Kidney epithelial cell (primary cell): ENCODE measurements at regions not wholly inside any gene's neighbourhood (a gene's known extent, or its start where the extent isn't known, plus 50 kb on each side); places are given as distances from the start of the nearest gene placed in this dataset.

Experiments used
- DNase-seq: peaks from one replicate; pipeline ENCODE4 v3.0.0-alpha.2; 2010; ENCODE audit warnings: low read depth
- H3K27me3 ChIP-seq: 2 replicates; pipeline ENCODE4 v1.6.0; 2011; ENCODE audit warnings: low read length; ENCODE audit not compliant: control insufficient read depth, insufficient read depth
- H3K36me3 ChIP-seq: 2 replicates; pipeline ENCODE4 v1.5.1; 2011; ENCODE audit warnings: low read length; ENCODE audit not compliant: control insufficient read depth, insufficient read depth
- H3K4me3 ChIP-seq: 2 replicates; pipeline ENCODE4 v1.5.1; 2011; ENCODE audit warnings: low read depth, mild to moderate bottlenecking, control low read depth, low read length
- CTCF ChIP-seq: IDR thresholded peaks from 2 replicates; pipeline ENCODE4 v1.5.1; 2011; ENCODE audit warnings: mild to moderate bottlenecking, moderate library complexity, low read length, control low read depth, inconsistent platforms; ENCODE audit not compliant: insufficient read depth, poor library complexity, severe bottlenecking

- no peak overlapping the region for H3K4me3 ChIP-seq
- H3K27me3 ChIP-seq = no peaks in the 10 kb centered on the region
- no peak for DNase-seq
- TF ChIP-seq CTCF = no peak
- H3K36me3 ChIP-seq = no peaks in the 10 kb centered on the region
Measured at GRCh38 chr21:32183396-32183795, 95.5 kb downstream of the MIS18A start.

GRCh38 chr21:32182449-32182848 is 96.4 kb downstream of the MIS18A start:
- no peaks in the 10 kb centered on the region for H3K27me3 ChIP-seq
- no peak for DNase-seq
- H3K4me3 ChIP-seq = no peak overlapping the region
- no peak for TF ChIP-seq CTCF
- no peaks in the 10 kb centered on the region for H3K36me3 ChIP-seq

GRCh38 chr21:32181457-32181856 is 97.4 kb downstream of the MIS18A start:
- H3K27me3 ChIP-seq = no peaks in the 10 kb centered on the region
- no peak for TF ChIP-seq CTCF
- no peak for DNase-seq

GRCh38 chr21:32174819-32175218 is 104.0 kb downstream of the MIS18A start:
- no peak for TF ChIP-seq CTCF
- H3K36me3 ChIP-seq = no peaks in the 10 kb centered on the region
- DNase-seq = no peak

More at GRCh38 chr21:32181457-32181856, 97.4 kb downstream of the MIS18A start:
- H3K36me3 ChIP-seq = no peaks in the 10 kb centered on the region
- no peak overlapping the region for H3K4me3 ChIP-seq

GRCh38 chr21:32173121-32173724 is 105.6 kb downstream of the MIS18A start:
- Histone ChIP-seq H3K4me3 (no peak overlapping the region), H3K27me3 (no peaks in the 10 kb centered on the region), H3K36me3 (no peaks in the 10 kb centered on the region)
- no peak for DNase-seq
- no peak for TF ChIP-seq CTCF

More at GRCh38 chr21:32174819-32175218, 104.0 kb downstream of the MIS18A start:
- Histone ChIP-seq H3K4me3 (no peak overlapping the region), H3K27me3 (no peaks in the 10 kb centered on the region)

GRCh38 chr21:32172106-32172505 is 106.7 kb downstream of the MIS18A start:
- no peak overlapping the region for H3K4me3 ChIP-seq
- no peaks in the 10 kb centered on the region for H3K36me3 ChIP-seq
- no peak for DNase-seq
- TF ChIP-seq CTCF = no peak
- H3K27me3 ChIP-seq = no peaks in the 10 kb centered on the region
